Skeletal muscle satellite cell (primary cell): ENCODE measurements at regions not wholly inside any gene's neighbourhood (a gene's known extent, or its start where the extent isn't known, plus 50 kb on each side); places are given as distances from the start of the nearest gene placed in this dataset.
"Not testable (repeated sequence)": the region's sequence is repeated elsewhere in the genome, so short reads cannot be mapped to it uniquely, and the experiment has no call there.

Experiments used
- H3K27me3 ChIP-seq: 2 replicates; pipeline ENCODE4 v1.7.0; 2013; ENCODE audit warnings: low read length; ENCODE audit not compliant: control insufficient read depth, insufficient read depth
- H3K36me3 ChIP-seq: 2 replicates; pipeline ENCODE4 v1.7.0; 2013; ENCODE audit warnings: mild to moderate bottlenecking, control low read depth, low read length; ENCODE audit not compliant: insufficient read depth
- H3K4me1 ChIP-seq: 2 replicates; pipeline ENCODE4 v1.7.0; 2013; ENCODE audit warnings: low read length; ENCODE audit not compliant: control insufficient read depth, insufficient read depth
- H3K4me2 ChIP-seq: 2 replicates; pipeline ENCODE4 v1.7.0; 2013; ENCODE audit warnings: mild to moderate bottlenecking, low read length
- H3K4me3 ChIP-seq: 2 replicates; pipeline ENCODE4 v1.7.0; 2013; ENCODE audit warnings: low read length
- H3K9ac ChIP-seq: 2 replicates; pipeline ENCODE4 v1.7.0; 2013; ENCODE audit warnings: mild to moderate bottlenecking, low read depth, low read length, moderate library complexity
- H3K9me3 ChIP-seq: replicated peaks from 2 replicates; pipeline ENCODE4 v1.7.0; 2013; ENCODE audit warnings: mild to moderate bottlenecking, control low read depth, low read length

GRCh38 chr6:81937296-81937937 lies 184.9 kb upstream of the TENT5A start:
- H3K9me3 ChIP-seq: no peaks in the 10 kb centered on the region
- H3K27me3 ChIP-seq: no peaks in the 10 kb centered on the region
- H3K4me2 ChIP-seq: peak overlapping the region; percentile 36
- no peak overlapping the region for H3K9ac ChIP-seq
- H3K36me3 ChIP-seq: no peaks in the 10 kb centered on the region
- peaks cover 42% of the 10 kb centered on the region for H3K4me1 ChIP-seq
- no peak overlapping the region for H3K4me3 ChIP-seq

- no peaks in the 10 kb centered on the region for H3K9me3 ChIP-seq
- no peak overlapping the region for H3K9ac ChIP-seq
- H3K27me3 ChIP-seq: no peaks in the 10 kb centered on the region
- H3K36me3 ChIP-seq: no peaks in the 10 kb centered on the region
- no peak overlapping the region for H3K4me2 ChIP-seq
- H3K4me1 ChIP-seq: peaks cover 35% of the 10 kb centered on the region
- no peak overlapping the region for H3K4me3 ChIP-seq
These were observed 182.5 kb upstream of the TENT5A start for GRCh38 chr6:81934936-81935335.

GRCh38 chr6:81933608-81934051 lies 181.1 kb upstream of the TENT5A start:
- no peaks in the 10 kb centered on the region for H3K9me3 ChIP-seq
- no peaks in the 10 kb centered on the region for H3K27me3 ChIP-seq
- no peak overlapping the region for H3K4me2 ChIP-seq
- no peak overlapping the region for H3K4me3 ChIP-seq
- H3K36me3 ChIP-seq: no peaks in the 10 kb centered on the region
- peaks cover 22% of the 10 kb centered on the region for H3K4me1 ChIP-seq
- H3K9ac ChIP-seq: no peak overlapping the region

- Histone ChIP-seq H3K4me1 (peaks cover 16% of the 10 kb centered on the region), H3K9me3 (no peaks in the 10 kb centered on the region), H3K27me3 (no peaks in the 10 kb centered on the region), H3K36me3 (no peaks in the 10 kb centered on the region), H3K4me3 (no peak overlapping the region), H3K4me2 (no peak overlapping the region), H3K9ac (no peak overlapping the region)
These were observed 180.6 kb upstream of the TENT5A start for GRCh38 chr6:81933089-81933488.

- H3K27me3 ChIP-seq, H3K9me3 ChIP-seq, H3K36me3 ChIP-seq, H3K4me3 ChIP-seq, H3K9ac ChIP-seq, H3K4me2 ChIP-seq, H3K4me1 ChIP-seq: not testable (repeated sequence)
These were observed 180.0 kb upstream of the TENT5A start for GRCh38 chr6:81932448-81932847.

- H3K27me3 ChIP-seq: no peaks in the 10 kb centered on the region
- no peaks in the 10 kb centered on the region for H3K36me3 ChIP-seq
- no peak overlapping the region for H3K4me3 ChIP-seq
- no peaks in the 10 kb centered on the region for H3K9me3 ChIP-seq
- H3K4me1 ChIP-seq: peaks cover 2% of the 10 kb centered on the region
- no peak overlapping the region for H3K9ac ChIP-seq
- H3K4me2 ChIP-seq: no peak overlapping the region
These were observed 177.3 kb upstream of the TENT5A start for GRCh38 chr6:81929828-81930227.

- Histone ChIP-seq H3K9ac (no peak overlapping the region), H3K36me3 (no peaks in the 10 kb centered on the region), H3K4me1 (no peaks in the 10 kb centered on the region), H3K27me3 (no peaks in the 10 kb centered on the region), H3K9me3 (no peaks in the 10 kb centered on the region), H3K4me2 (no peak overlapping the region), H3K4me3 (no peak overlapping the region)
These were observed 172.7 kb upstream of the TENT5A start for GRCh38 chr6:81925201-81925600.

GRCh38 chr6:81909981-81910900 lies 157.8 kb upstream of the TENT5A start:
- H3K4me2 ChIP-seq: no peak overlapping the region
- no peaks in the 10 kb centered on the region for H3K27me3 ChIP-seq
- H3K36me3 ChIP-seq: no peaks in the 10 kb centered on the region
- no peaks in the 10 kb centered on the region for H3K4me1 ChIP-seq
- no peak overlapping the region for H3K4me3 ChIP-seq
- no peak overlapping the region for H3K9ac ChIP-seq
- no peaks in the 10 kb centered on the region for H3K9me3 ChIP-seq

GRCh38 chr6:81909162-81909561 lies 156.7 kb upstream of the TENT5A start:
- Histone ChIP-seq H3K9ac (no peak overlapping the region), H3K27me3 (no peaks in the 10 kb centered on the region), H3K4me1 (no peaks in the 10 kb centered on the region), H3K9me3 (no peaks in the 10 kb centered on the region), H3K4me2 (no peak overlapping the region), H3K4me3 (no peak overlapping the region), H3K36me3 (no peaks in the 10 kb centered on the region)

- no peaks in the 10 kb centered on the region for H3K27me3 ChIP-seq
- H3K9me3 ChIP-seq: no peaks in the 10 kb centered on the region
- H3K4me3 ChIP-seq: no peak overlapping the region
- no peaks in the 10 kb centered on the region for H3K36me3 ChIP-seq
- H3K4me2 ChIP-seq: no peak overlapping the region
- no peaks in the 10 kb centered on the region for H3K4me1 ChIP-seq
- H3K9ac ChIP-seq: no peak overlapping the region
These were observed 154.3 kb upstream of the TENT5A start for GRCh38 chr6:81906709-81907204.

GRCh38 chr6:81906041-81906440 lies 153.6 kb upstream of the TENT5A start:
- Histone ChIP-seq H3K4me1 (no peaks in the 10 kb centered on the region), H3K4me3 (no peak overlapping the region), H3K9me3 (no peaks in the 10 kb centered on the region), H3K4me2 (no peak overlapping the region), H3K36me3 (no peaks in the 10 kb centered on the region), H3K27me3 (no peaks in the 10 kb centered on the region), H3K9ac (no peak overlapping the region)
